Mucosa of rectum (tissue), 2 donors: ENCODE measurements at regions not wholly inside any gene's neighbourhood (a gene's known extent, or its start where the extent isn't known, plus 50 kb on each side); places are given as distances from the start of the nearest gene placed in this dataset.

Experiments used
- H3K27ac ChIP-seq, 2 donors: one replicate each; pipeline ENCODE4 v1.7.0; 2013; ENCODE audit warnings: inconsistent platforms in 2 of 2, low read depth in 2 of 2, low read length in 2 of 2
- H3K27me3 ChIP-seq, 2 donors: one replicate each; pipeline ENCODE4 v1.7.0; 2013; ENCODE audit warnings: low read length in 2 of 2; ENCODE audit not compliant: control insufficient read depth in 2 of 2, insufficient read depth in 2 of 2
- H3K36me3 ChIP-seq, 2 donors: one replicate each; pipeline ENCODE4 v1.7.0; 2013; ENCODE audit warnings: low read length in 2 of 2; ENCODE audit not compliant: control insufficient read depth in 2 of 2, insufficient read depth in 2 of 2
- H3K4me1 ChIP-seq, 2 donors: one replicate each; pipeline ENCODE4 v1.7.0; 2013; ENCODE audit warnings: low read length in 2 of 2, mild to moderate bottlenecking in 1 of 2; ENCODE audit not compliant: control insufficient read depth in 2 of 2, insufficient read depth in 2 of 2
- H3K4me3 ChIP-seq, 2 donors: one replicate each; pipeline ENCODE4 v1.7.0; 2013; ENCODE audit warnings: low read length in 2 of 2
- H3K9ac ChIP-seq, 2 donors: one replicate each; pipeline ENCODE4 v1.7.0; 2013; ENCODE audit warnings: low read length in 2 of 2, low read depth in 1 of 2, mild to moderate bottlenecking in 1 of 2
- H3K9me3 ChIP-seq, 2 donors: one replicate each; pipeline ENCODE4 v1.7.0; 2013; ENCODE audit warnings: low read length in 2 of 2; ENCODE audit not compliant: control insufficient read depth in 2 of 2
- donor health status: healthy.
- donor health status: Normal muscosa, but diverticular disease.

DNA sequence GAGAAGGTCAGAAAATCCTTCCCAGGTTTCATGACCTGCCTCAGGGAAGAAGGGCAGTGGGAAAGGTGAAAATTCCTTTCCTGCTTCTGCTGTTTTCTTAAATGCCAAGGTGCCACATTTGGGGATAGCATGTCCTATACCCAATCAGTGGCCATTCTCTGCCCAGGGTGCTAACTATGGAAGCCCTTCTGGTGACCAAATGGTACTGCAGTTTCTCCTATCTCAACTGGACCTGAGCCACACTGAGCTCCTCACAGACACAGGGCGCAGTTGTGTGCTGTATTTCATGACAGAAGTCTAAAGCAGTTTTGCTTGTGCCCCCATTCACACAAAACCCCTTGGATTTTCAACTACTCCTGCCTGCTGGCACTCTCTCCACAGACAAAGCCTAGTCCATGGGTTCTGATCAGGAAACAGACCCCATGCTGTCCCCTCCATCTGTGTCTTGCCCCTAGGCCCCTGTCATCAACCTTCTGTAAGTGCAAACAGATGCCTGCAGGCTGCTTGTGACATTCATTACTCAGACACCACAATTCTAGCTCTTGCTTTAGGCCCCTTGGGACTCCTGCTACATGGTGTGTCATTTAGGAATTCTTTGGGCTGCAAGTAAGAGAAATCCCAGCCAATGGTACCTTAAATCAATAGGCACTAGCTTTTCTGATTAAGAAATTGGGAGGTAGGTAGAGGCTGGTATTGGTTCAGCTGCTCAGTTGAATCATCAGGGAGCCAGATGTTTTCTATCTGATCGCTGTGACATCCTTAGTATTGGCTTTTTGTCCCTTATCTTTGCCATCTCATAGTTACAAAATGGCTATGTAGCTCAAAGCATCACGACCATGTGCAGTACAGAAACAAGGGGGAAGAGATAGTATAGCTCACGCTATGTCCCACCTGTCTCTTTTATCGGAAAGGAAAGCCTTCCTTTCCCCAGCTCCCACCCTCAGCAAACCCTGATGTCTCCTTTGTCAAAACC lies 147.8 kb downstream of the CD83 start:
- no peaks in the 10 kb centered on the region for H3K27me3 ChIP-seq
- no peaks in the 10 kb centered on the region for H3K36me3 ChIP-seq

DNA sequence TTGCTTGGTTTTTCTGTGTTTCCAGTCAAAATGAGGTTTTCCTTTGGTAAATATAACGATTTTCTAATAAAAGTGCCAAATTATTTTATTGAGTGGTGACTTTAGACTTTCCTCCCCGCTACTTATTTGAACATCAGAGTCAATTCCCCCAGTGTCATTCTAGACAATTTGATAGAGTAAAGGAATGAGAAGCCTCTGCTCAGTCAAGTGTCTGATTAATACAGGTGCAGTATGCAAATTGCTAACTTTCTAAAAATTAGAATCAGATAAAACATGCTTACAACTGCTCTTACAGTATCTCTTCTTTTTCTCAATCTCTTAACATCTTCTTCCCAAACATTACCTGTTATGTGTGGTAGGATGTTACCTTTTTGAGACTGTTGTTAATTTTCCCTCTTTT lies 148.7 kb downstream of the CD83 start:
- H3K27ac ChIP-seq = no peak overlapping the region
- no peak overlapping the region for H3K9ac ChIP-seq
- H3K36me3 ChIP-seq = no peaks in the 10 kb centered on the region
- H3K4me1 ChIP-seq = peaks cover 5 to 6% of the 10 kb centered on the region in 2 donors
- no peaks in the 10 kb centered on the region for H3K27me3 ChIP-seq
- H3K9me3 ChIP-seq = peaks cover 8 to 9% of the 10 kb centered on the region in 2 donors
- H3K4me3 ChIP-seq = no peak overlapping the region

More for the DNA sequence above, 147.8 kb downstream of the CD83 start:
- Histone ChIP-seq H3K9me3 (peaks cover 8 to 9% of the 10 kb centered on the region in 2 donors), H3K4me1 (no peaks in the 10 kb centered on the region), H3K27ac (no peak overlapping the region), H3K4me3 (no peak overlapping the region), H3K9ac (no peak overlapping the region)

DNA sequence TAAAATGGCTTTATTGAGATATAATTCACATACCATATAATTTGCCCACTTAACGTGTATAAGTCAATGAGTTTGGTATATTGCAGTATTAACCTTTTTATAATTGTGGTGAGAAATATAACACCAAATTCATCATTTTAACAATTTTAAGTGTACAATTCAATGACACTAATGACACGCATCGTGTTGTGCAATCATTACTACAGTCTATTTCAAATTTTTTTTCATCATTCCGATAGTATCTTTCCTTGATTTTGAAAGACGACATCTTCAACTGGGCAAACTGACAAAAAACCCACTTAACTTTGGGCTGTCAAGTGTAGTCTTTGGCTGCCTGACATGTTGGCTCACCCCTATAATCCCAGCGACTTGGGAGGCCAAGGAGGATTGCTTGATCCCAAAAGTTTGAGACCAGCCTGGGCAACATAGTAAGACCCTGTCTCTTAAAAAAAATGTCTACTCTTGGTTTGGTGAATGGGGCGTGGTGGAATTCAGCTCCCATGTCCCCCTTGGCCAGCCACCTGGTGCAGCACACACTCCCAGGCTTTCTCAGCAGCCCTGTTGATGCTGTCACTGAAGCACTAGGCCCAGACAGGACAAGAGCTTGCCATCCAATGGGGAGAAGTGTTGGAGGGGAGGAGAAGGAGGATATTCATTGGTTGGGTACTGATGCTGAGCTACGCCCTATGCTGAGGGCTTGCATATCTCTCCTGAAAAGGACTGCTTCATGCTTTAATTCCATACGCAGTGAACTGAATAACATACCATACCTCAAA lies 150.5 kb downstream of the CD83 start:
- H3K36me3 ChIP-seq = no peaks in the 10 kb centered on the region
- no peak overlapping the region for H3K4me3 ChIP-seq

DNA sequence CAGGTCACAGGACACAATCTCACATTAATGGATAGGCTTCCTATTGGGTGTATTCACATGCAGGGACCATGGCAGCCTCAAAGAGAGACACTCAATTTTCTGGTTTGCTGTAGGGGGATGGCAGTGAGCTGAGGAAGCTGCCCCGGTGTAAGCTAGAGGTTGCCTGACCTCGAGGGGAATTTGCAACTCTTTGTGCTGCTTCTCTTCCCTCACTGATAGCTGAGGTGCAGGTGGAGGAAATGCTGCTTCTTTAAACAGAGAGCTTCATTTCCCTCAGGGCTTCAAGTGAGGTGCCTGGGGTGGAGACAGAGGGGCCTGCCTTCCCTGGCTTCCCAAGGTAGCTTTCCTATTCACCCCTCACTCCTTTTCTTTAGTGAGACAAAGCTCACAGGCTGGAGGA lies 151.9 kb downstream of the CD83 start:
- Histone ChIP-seq H3K27ac (no peak overlapping the region), H3K9me3 (peaks cover under 1 to 6% of the 10 kb centered on the region in 2 donors), H3K36me3 (no peaks in the 10 kb centered on the region), H3K9ac (no peak overlapping the region), H3K4me1 (peaks cover 5 to 6% of the 10 kb centered on the region in 2 donors), H3K4me3 (no peak overlapping the region), H3K27me3 (no peaks in the 10 kb centered on the region)

More for the DNA sequence above, 150.5 kb downstream of the CD83 start:
- H3K9me3 ChIP-seq = peaks cover 9 to 14% of the 10 kb centered on the region in 2 donors
- H3K4me1 ChIP-seq = peaks cover 5 to 6% of the 10 kb centered on the region in 2 donors
- no peaks in the 10 kb centered on the region for H3K27me3 ChIP-seq
- no peak overlapping the region for H3K9ac ChIP-seq
- no peak overlapping the region for H3K27ac ChIP-seq

DNA sequence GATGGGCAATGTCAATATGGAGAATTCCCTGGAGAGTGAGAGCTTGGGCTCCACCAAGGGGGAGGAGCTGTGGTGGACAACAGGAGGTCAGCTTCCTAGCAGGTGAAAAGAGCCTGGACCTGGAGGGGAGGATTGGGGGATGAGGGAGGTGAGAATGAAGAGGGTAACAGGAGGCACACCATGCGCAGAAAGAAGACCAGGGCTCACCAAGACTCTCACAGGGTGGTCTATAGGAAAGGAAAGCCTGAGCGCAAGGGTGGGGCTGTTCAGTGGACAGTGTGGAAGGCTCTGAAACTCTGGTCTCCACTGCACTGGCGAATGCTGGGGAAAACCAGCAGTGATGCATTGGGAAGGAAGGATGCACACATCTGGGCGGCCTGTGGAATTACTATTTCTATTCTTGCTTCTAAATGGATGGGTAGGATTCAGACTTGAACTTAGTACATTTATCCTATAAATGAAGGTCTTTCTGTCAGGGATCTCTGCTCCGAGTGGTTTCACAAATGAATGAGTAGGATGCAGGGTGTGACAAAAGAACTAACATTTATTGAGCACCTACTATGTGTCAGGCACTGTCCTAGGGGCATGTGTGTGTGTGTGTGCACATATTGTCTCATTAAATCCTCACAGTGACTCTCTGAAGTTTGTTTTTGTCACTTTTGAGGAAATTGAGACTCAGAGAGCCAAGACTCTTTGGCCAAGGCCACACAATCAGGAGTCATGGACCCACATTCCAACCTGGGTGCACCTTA lies 152.7 kb downstream of the CD83 start:
- no peaks in the 10 kb centered on the region for H3K36me3 ChIP-seq
- no peak overlapping the region for H3K27ac ChIP-seq
- no peak overlapping the region for H3K9ac ChIP-seq
- peaks cover 0 to 6% of the 10 kb centered on the region in 2 donors for H3K9me3 ChIP-seq
- H3K4me3 ChIP-seq = no peak overlapping the region
- peaks cover 5 to 6% of the 10 kb centered on the region in 2 donors for H3K4me1 ChIP-seq
- no peaks in the 10 kb centered on the region for H3K27me3 ChIP-seq

DNA sequence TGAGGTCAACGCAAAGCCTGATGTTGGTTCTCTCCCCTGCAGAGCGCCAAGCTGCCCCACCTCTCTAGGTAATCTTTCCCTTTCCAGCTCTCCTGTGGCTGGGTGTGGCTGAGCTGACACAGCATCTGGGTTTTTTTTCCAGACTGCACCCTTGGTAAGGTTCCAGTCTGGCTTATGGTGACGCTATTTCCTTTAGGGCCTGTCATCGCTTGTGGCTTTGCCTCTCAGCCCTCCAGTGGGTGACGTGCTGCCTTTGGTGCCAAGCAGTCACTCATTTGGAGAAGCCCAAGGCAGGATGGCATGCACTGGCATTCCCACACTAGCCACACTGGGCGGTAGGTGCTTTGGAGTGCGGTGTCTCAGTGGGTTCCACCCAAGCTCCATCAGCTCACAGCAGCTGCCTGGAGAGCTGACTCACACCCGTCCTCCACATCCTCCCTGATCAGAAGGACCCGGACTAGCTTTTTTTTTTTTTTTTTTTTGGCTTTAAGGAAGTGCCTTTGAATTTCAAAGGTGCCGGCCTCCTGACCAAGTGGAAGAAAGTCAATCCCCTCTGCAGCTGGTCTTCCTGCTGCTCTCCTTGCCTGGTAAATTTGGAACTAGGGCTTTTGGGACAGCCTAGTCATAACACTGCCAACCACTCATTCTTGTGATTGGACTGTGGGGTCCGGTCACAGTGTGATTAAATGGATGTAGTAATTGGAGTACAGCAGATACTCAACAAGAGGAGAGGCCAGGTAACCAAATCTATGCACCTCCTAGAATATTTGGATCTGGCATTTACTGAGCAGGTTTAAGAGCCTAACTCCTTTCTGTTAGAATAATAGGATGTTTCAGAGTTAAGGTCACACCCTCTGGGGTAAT lies 153.6 kb downstream of the CD83 start:
- Histone ChIP-seq H3K4me3 (no peak overlapping the region), H3K27me3 (no peaks in the 10 kb centered on the region), H3K36me3 (no peaks in the 10 kb centered on the region), H3K9ac (no peak overlapping the region), H3K4me1 (peaks cover 8 to 12% of the 10 kb centered on the region in 2 donors), H3K9me3 (peaks cover 0 to 6% of the 10 kb centered on the region in 2 donors), H3K27ac (peak overlapping the region in 1 of 2 donors; percentile 30)

DNA sequence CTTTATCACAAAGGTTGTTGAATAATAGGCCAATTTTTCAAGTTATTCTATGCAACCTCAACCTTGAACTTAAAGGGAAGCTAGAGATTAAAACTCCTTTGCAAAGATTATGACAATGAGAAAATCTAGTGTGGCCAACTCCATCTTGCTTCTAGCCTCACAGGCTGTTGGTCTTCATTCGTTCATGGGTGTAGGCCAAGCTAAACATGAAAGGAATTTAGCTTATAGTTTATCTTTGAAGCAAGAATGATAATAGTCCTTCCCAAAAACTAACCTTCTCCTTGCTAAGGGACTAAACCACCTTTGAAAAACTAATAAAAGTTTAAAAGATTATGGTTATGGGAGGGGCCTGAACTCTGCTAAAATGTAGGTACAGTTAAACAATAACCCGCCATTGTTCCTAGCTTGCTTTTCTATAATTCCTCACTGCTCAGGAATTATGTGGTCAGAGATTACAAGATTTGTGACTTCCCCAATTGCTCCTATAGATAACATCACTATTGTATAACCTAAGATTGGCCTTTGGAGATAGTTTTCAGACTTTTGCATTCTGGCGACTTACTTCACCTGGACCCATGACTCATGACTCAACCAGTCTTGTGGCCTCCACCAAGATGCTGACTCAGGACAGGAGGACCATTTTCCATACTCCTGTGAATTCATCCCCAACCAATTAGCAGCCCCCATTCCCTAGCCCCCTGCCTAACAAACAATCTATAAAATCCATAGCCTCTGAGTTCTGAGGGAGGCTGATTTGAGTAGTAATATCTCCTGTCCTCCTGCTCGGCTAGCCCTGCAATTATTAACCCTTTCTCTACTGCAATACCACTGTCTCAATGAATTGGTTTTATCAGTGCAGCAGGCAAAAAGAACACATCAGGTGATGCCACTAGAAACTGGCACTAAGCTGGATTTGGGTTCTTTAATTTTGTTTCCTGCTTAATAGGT lies 154.5 kb downstream of the CD83 start:
- Histone ChIP-seq H3K4me1 (peaks cover 8 to 14% of the 10 kb centered on the region in 2 donors), H3K9me3 (peaks cover 0 to 6% of the 10 kb centered on the region in 2 donors), H3K27ac (no peak overlapping the region), H3K4me3 (no peak overlapping the region), H3K9ac (no peak overlapping the region), H3K27me3 (no peaks in the 10 kb centered on the region), H3K36me3 (no peaks in the 10 kb centered on the region)

DNA sequence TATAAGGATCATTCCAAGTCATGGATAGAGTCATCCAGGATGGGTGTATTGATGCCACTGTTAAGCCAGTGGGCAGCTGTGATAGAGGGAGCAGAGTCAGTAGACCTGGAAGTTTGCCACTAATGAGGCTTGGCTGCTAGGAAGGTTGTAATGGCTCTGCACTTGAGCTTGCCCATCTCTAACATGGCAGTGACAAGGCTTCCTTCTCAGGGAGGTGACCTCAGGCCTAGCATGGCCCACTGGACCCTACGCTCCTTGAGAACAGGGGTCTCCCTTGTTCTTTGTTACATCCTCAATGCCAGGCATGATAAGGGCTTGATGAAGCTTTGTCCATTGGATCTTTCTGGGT lies 155.1 kb downstream of the CD83 start:
- peaks cover 8 to 14% of the 10 kb centered on the region in 2 donors for H3K4me1 ChIP-seq
- H3K27me3 ChIP-seq = no peaks in the 10 kb centered on the region
- H3K27ac ChIP-seq = no peak overlapping the region
- peaks cover 0 to 6% of the 10 kb centered on the region in 2 donors for H3K9me3 ChIP-seq
- no peak overlapping the region for H3K9ac ChIP-seq
- no peaks in the 10 kb centered on the region for H3K36me3 ChIP-seq
- H3K4me3 ChIP-seq = no peak overlapping the region
